HG03442 (cell line): ENCODE measurements at regions not wholly inside any gene's neighbourhood (a gene's known extent, or its start where the extent isn't known, plus 50 kb on each side); places are given as distances from the start of the nearest gene placed in this dataset.

ENCODE experiments used
- ATAC-seq: cut with Tn5 transposase; IDR thresholded peaks from one replicate; pipeline ENCODE4 v1.9.1; 2021; ENCODE audit warnings: mild to moderate bottlenecking, moderate library complexity; ENCODE audit not compliant: unreplicated experiment

- ATAC-seq = no peak
Measured at GRCh38 chr4:34157547-34157946, 2086.8 kb downstream of the ARAP2 start.

GRCh38 chr4:34158878-34159277, 2085.4 kb downstream of the ARAP2 start:
- ATAC-seq = no peak

- ATAC-seq = no peak
Measured at GRCh38 chr4:34170946-34171345, 2073.4 kb downstream of the ARAP2 start.

GRCh38 chr4:34176609-34177008, 2067.7 kb downstream of the ARAP2 start:
- no peak for ATAC-seq

GRCh38 chr4:34178476-34178875, 2065.8 kb downstream of the ARAP2 start:
- no peak for ATAC-seq

- ATAC-seq = no peak
Measured at GRCh38 chr4:34181311-34181841, 2062.9 kb downstream of the ARAP2 start.

- no peak for ATAC-seq
Measured at GRCh38 chr4:34181891-34182290, 2062.4 kb downstream of the ARAP2 start.

GRCh38 chr4:34182306-34182705, 2062.0 kb downstream of the ARAP2 start:
- no peak for ATAC-seq

- no peak for ATAC-seq
Measured at GRCh38 chr4:34183926-34184325, 2060.4 kb downstream of the ARAP2 start.

GRCh38 chr4:34187056-34187455, 2057.3 kb downstream of the ARAP2 start:
- ATAC-seq = no peak

GRCh38 chr4:34191443-34191842, 2052.9 kb downstream of the ARAP2 start:
- no peak for ATAC-seq

- ATAC-seq = no peak
Measured at GRCh38 chr4:34193451-34194154, 2050.7 kb downstream of the ARAP2 start.

- ATAC-seq = no peak
Measured at GRCh38 chr4:34194585-34194984, 2049.7 kb downstream of the ARAP2 start.

GRCh38 chr4:34196375-34196774, 2047.9 kb downstream of the ARAP2 start:
- no peak for ATAC-seq

- no peak for ATAC-seq
Measured at GRCh38 chr4:34198966-34199365, 2045.3 kb downstream of the ARAP2 start.

- no peak for ATAC-seq
Measured at GRCh38 chr4:34200535-34200934, 2043.8 kb downstream of the ARAP2 start.

GRCh38 chr4:34202154-34202553, 2042.2 kb downstream of the ARAP2 start:
- ATAC-seq = no peak

GRCh38 chr4:34220601-34221000, 2023.7 kb downstream of the ARAP2 start:
- no peak for ATAC-seq

GRCh38 chr4:34221986-34222385, 2022.3 kb downstream of the ARAP2 start:
- no peak for ATAC-seq

GRCh38 chr4:34236118-34236517, 2008.2 kb downstream of the ARAP2 start:
- ATAC-seq = no peak

GRCh38 chr4:34245276-34245675, 1999.0 kb downstream of the ARAP2 start:
- no peak for ATAC-seq

GRCh38 chr4:34250562-34250961, 1993.8 kb downstream of the ARAP2 start:
- ATAC-seq = no peak

- no peak for ATAC-seq
Measured at GRCh38 chr4:34253239-34253638, 1991.1 kb downstream of the ARAP2 start.
